ENCODE measurements at regions not wholly inside any gene's neighbourhood (a gene's known extent, or its start where the extent isn't known, plus 50 kb on each side); places are given as distances from the start of the nearest gene placed in this dataset.

GRCh38 chr16:85193115-85193493, 80.8 kb upstream of the CIBAR2 start:
- TF ChIP-seq POLR2A (IDR thresholded peaks at IDR 0.05) (no peak), CTCF (IDR thresholded peaks at IDR 0.05) (no peak)

Measured in thyroid gland (tissue), 4 donors.